ENCODE measurements at regions not wholly inside any gene's neighbourhood (a gene's known extent, or its start where the extent isn't known, plus 50 kb on each side); places are given as distances from the start of the nearest gene placed in this dataset.

DNA sequence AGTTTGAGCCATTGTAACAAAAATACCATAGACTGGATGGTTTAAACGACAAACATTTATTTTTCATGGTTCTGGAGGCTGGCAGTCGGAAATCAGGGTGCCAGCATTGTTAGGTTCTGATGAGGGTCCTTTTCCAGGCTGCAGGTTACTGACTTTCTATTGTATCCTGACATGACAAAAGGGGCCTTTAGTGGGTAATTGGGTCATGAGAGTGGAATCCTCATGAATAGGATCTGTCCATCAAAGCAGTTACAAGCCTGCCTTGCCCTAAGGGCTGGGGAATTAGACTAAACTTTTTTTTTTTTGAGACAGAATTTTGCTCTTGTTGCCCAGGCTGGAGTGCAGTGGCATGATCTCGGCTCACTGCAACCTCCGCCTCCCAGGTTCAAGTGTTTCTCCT lies 347.9 kb upstream of the TSHZ2 start:
- TF ChIP-seq, protein P1, sequence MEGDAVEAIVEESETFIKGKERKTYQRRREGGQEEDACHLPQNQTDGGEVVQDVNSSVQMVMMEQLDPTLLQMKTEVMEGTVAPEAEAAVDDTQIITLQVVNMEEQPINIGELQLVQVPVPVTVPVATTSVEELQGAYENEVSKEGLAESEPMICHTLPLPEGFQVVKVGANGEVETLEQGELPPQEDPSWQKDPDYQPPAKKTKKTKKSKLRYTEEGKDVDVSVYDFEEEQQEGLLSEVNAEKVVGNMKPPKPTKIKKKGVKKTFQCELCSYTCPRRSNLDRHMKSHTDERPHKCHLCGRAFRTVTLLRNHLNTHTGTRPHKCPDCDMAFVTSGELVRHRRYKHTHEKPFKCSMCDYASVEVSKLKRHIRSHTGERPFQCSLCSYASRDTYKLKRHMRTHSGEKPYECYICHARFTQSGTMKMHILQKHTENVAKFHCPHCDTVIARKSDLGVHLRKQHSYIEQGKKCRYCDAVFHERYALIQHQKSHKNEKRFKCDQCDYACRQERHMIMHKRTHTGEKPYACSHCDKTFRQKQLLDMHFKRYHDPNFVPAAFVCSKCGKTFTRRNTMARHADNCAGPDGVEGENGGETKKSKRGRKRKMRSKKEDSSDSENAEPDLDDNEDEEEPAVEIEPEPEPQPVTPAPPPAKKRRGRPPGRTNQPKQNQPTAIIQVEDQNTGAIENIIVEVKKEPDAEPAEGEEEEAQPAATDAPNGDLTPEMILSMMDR (conservative IDR thresholded peaks at IDR 0.05; ENCODE audit: low read length): no peak
- no peak for TF ChIP-seq EZH2phosphoT487 (IDR thresholded peaks at IDR 0.05; ENCODE audit: borderline replicate concordance)

DNA sequence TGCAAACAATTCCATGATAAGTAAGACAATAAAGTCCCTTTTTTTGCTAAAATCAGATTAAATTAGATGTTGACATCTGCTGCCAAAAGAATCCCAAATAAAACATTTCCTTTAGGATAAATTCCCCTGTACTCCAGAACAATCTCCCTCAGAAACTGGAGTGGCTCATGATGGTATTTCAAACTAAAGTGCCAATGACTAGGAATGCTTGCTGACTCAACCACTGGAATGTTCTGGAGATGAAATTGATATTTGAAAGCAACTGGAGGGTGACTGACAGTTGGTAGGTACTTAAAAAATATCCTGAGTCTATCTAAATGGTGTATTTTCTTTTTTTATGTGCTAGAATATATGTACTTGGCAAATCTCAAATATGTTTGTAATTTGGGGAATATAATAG lies 350.1 kb upstream of the TSHZ2 start:
- Histone ChIP-seq H3K4me3 (ENCODE audit: low read length, poor library complexity, severe bottlenecking) (no peak overlapping the region), H3K36me3 (ENCODE audit: insufficient read depth, low read length) (no peaks in the 10 kb centered on the region), H3K9me2 (replicated peaks; ENCODE audit: low read depth, low read length) (no peaks in the 10 kb centered on the region), H3K4me2 (ENCODE audit: low read depth, low read length, poor library complexity, severe bottlenecking) (no peak overlapping the region), H3K4me1 (ENCODE audit: insufficient read depth, low read length, poor library complexity, severe bottlenecking) (no peaks in the 10 kb centered on the region), H3F3A (ENCODE audit: low read depth) (no peaks in the 10 kb centered on the region), H3K9ac (ENCODE audit: low read depth, low read length, poor library complexity, severe bottlenecking) (no peak overlapping the region), H3K27me3 (ENCODE audit: insufficient read depth, low read length, poor library complexity, severe bottlenecking) (no peaks in the 10 kb centered on the region), H2AFZ (ENCODE audit: low read length) (no peak overlapping the region), H3K79me2 (ENCODE audit: insufficient read depth, low read length) (no peaks in the 10 kb centered on the region), H3K9me3 (ENCODE audit: insufficient read depth, low read depth, low read length) (no peaks in the 10 kb centered on the region), H4K20me1 (ENCODE audit: insufficient read depth, low read length, poor library complexity, severe bottlenecking) (no peaks in the 10 kb centered on the region)
- TF ChIP-seq, protein P1 (conservative IDR thresholded peaks at IDR 0.05; ENCODE audit: low read length): no peak
- TF ChIP-seq EZH2phosphoT487 (IDR thresholded peaks at IDR 0.05; ENCODE audit: borderline replicate concordance): no peak

More for the DNA sequence above, 347.9 kb upstream of the TSHZ2 start:
- Histone ChIP-seq H3K9me2 (replicated peaks; ENCODE audit: low read depth, low read length) (no peaks in the 10 kb centered on the region), H2AFZ (ENCODE audit: low read length) (no peak overlapping the region), H3K4me2 (ENCODE audit: low read depth, low read length, poor library complexity, severe bottlenecking) (no peak overlapping the region), H3K4me1 (ENCODE audit: insufficient read depth, low read length, poor library complexity, severe bottlenecking) (no peaks in the 10 kb centered on the region), H3F3A (ENCODE audit: low read depth) (no peaks in the 10 kb centered on the region), H3K36me3 (ENCODE audit: insufficient read depth, low read length) (no peaks in the 10 kb centered on the region), H3K79me2 (ENCODE audit: insufficient read depth, low read length) (no peaks in the 10 kb centered on the region), H3K9ac (ENCODE audit: low read depth, low read length, poor library complexity, severe bottlenecking) (no peak overlapping the region), H3K4me3 (ENCODE audit: low read length, poor library complexity, severe bottlenecking) (no peak overlapping the region), H3K9me3 (ENCODE audit: insufficient read depth, low read depth, low read length) (no peaks in the 10 kb centered on the region), H4K20me1 (ENCODE audit: insufficient read depth, low read length, poor library complexity, severe bottlenecking) (no peaks in the 10 kb centered on the region), H3K27me3 (ENCODE audit: insufficient read depth, low read length, poor library complexity, severe bottlenecking) (no peaks in the 10 kb centered on the region)

DNA sequence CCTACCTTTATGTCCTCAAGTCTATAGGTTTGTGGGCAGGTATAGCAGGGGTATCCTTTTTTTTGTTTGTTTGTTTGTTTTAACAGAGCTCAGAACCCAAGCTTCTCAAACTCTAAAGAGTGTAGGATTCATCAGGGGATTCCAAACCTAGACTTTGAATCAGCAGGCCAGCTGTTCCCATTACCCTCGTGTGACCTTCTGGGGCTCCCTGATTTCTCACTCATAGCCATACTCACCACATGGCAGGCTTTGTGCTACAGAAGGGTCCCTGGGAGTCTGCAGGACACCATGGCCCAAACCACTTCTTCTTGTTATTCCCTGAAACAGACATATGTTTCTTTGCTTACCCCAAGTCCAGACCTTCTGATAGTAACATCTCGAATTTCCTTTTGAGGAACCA lies 350.8 kb upstream of the TSHZ2 start:
- Histone ChIP-seq H3K4me3 (ENCODE audit: low read length, poor library complexity, severe bottlenecking) (no peak overlapping the region), H3K9ac (ENCODE audit: low read depth, low read length, poor library complexity, severe bottlenecking) (no peak overlapping the region), H3K4me1 (ENCODE audit: insufficient read depth, low read length, poor library complexity, severe bottlenecking) (no peaks in the 10 kb centered on the region), H3K4me2 (ENCODE audit: low read depth, low read length, poor library complexity, severe bottlenecking) (no peak overlapping the region), H3K79me2 (ENCODE audit: insufficient read depth, low read length) (no peaks in the 10 kb centered on the region), H2AFZ (ENCODE audit: low read length) (no peak overlapping the region), H3F3A (ENCODE audit: low read depth) (no peaks in the 10 kb centered on the region), H3K36me3 (ENCODE audit: insufficient read depth, low read length) (no peaks in the 10 kb centered on the region), H3K27me3 (ENCODE audit: insufficient read depth, low read length, poor library complexity, severe bottlenecking) (no peaks in the 10 kb centered on the region), H4K20me1 (ENCODE audit: insufficient read depth, low read length, poor library complexity, severe bottlenecking) (no peaks in the 10 kb centered on the region), H3K9me3 (ENCODE audit: insufficient read depth, low read depth, low read length) (no peaks in the 10 kb centered on the region), H3K9me2 (replicated peaks; ENCODE audit: low read depth, low read length) (no peaks in the 10 kb centered on the region)
- TF ChIP-seq, protein P1 (conservative IDR thresholded peaks at IDR 0.05; ENCODE audit: low read length): no peak
- TF ChIP-seq EZH2phosphoT487 (IDR thresholded peaks at IDR 0.05; ENCODE audit: borderline replicate concordance): no peak
